ENCODE measurements at regions not wholly inside any gene's neighbourhood (a gene's known extent, or its start where the extent isn't known, plus 50 kb on each side); places are given as distances from the start of the nearest gene placed in this dataset.

GRCh38 chr4:38582445-38582844, 81.6 kb upstream of the KLF3 start:
- TF ChIP-seq POLR2A (IDR thresholded peaks at IDR 0.05) (no peak), CTCF (IDR thresholded peaks at IDR 0.05) (no peak)
